Karpas-422 (cell line): ENCODE measurements at regions not wholly inside any gene's neighbourhood (a gene's known extent, or its start where the extent isn't known, plus 50 kb on each side); places are given as distances from the start of the nearest gene placed in this dataset.

ENCODE experiments used
- DNase-seq: peaks from one replicate; pipeline ENCODE4 v3.0.0-alpha.2; 2015
- H2AFZ ChIP-seq: fragments of 200-600 bp; sonication (generic); 2 replicates; pipeline ENCODE4 v1.6.1; 2014; ENCODE audit warnings: antibody characterized with exemption, low read length, mixed read lengths
- H3K27ac ChIP-seq: fragments of 200-600 bp; sonication (generic); 2 replicates; pipeline ENCODE4 v1.5.1; 2014; ENCODE audit warnings: mild to moderate bottlenecking, low read length, moderate library complexity
- H3K27me3 ChIP-seq: fragments of 200-600 bp; sonication (generic); 2 replicates; pipeline ENCODE4 v1.6.1; 2014; ENCODE audit warnings: low read length, mixed read lengths
- H3K36me3 ChIP-seq: fragments of 200-600 bp; sonication (generic); 2 replicates; pipeline ENCODE4 v1.6.1; 2014; ENCODE audit warnings: low read length, mixed read lengths; ENCODE audit not compliant: insufficient read depth
- H3K4me1 ChIP-seq: fragments of 200-600 bp; sonication (generic); 2 replicates; pipeline ENCODE4 v1.6.1; 2014; ENCODE audit warnings: mild to moderate bottlenecking, low read length, mixed read lengths
- H3K4me2 ChIP-seq: fragments of 200-600 bp; sonication (generic); 2 replicates; pipeline ENCODE4 v1.6.1; 2014; ENCODE audit warnings: low read length, low read depth, mild to moderate bottlenecking; ENCODE audit not compliant: poor library complexity, severe bottlenecking
- H3K4me3 ChIP-seq: fragments of 200-600 bp; sonication (generic); 2 replicates; pipeline ENCODE4 v1.5.1; 2014; ENCODE audit warnings: mild to moderate bottlenecking, antibody characterized with exemption, low read length, mixed read lengths
- H3K79me2 ChIP-seq: fragments of 200-600 bp; sonication (generic); 2 replicates; pipeline ENCODE4 v1.6.1; 2014; ENCODE audit warnings: mild to moderate bottlenecking, low read length, mixed read lengths
- H3K9ac ChIP-seq: fragments of 200-600 bp; sonication (generic); 2 replicates; pipeline ENCODE4 v1.6.0; 2014; ENCODE audit warnings: low read length
- H3K9me2 ChIP-seq: fragments of 200-600 bp; sonication (generic), shearing (Covaris generic); replicated peaks from 2 replicates; pipeline ENCODE4 v1.6.0; 2014; ENCODE audit warnings: mild to moderate bottlenecking, low read length, moderate library complexity; ENCODE audit not compliant: insufficient read depth
- H3K9me3 ChIP-seq: fragments of 300-700, 200-600 bp; sonication (generic); 2 replicates; pipeline ENCODE4 v1.6.1; 2014; ENCODE audit warnings: low read length, mixed read lengths
- H4K20me1 ChIP-seq: fragments of 200-600 bp; sonication (generic); 2 replicates; pipeline ENCODE4 v1.6.1; 2014; ENCODE audit warnings: mild to moderate bottlenecking, antibody characterized with exemption, low read length, low read depth; ENCODE audit not compliant: insufficient read depth

- Histone ChIP-seq H4K20me1 (no peaks in the 10 kb centered on the region), H3K27ac (no peak overlapping the region), H3K9me2 (no peaks in the 10 kb centered on the region), H3K4me3 (no peak overlapping the region), H3K79me2 (no peaks in the 10 kb centered on the region), H2AFZ (no peak overlapping the region), H3K4me2 (no peak overlapping the region), H3K27me3 (no peaks in the 10 kb centered on the region), H3K9me3 (no peaks in the 10 kb centered on the region), H3K36me3 (no peaks in the 10 kb centered on the region), H3K4me1 (no peaks in the 10 kb centered on the region), H3K9ac (no peak overlapping the region)
- no peak for DNase-seq
These were observed 98.0 kb upstream of the NCK2 start for GRCh38 chr2:105646774-105647076.

- Histone ChIP-seq H3K9me3 (no peaks in the 10 kb centered on the region), H3K4me1 (no peaks in the 10 kb centered on the region), H3K4me3 (no peak overlapping the region), H3K79me2 (no peaks in the 10 kb centered on the region), H3K36me3 (no peaks in the 10 kb centered on the region), H3K9ac (no peak overlapping the region), H4K20me1 (no peaks in the 10 kb centered on the region), H3K27me3 (no peaks in the 10 kb centered on the region), H2AFZ (no peak overlapping the region), H3K27ac (no peak overlapping the region), H3K9me2 (no peaks in the 10 kb centered on the region), H3K4me2 (no peak overlapping the region)
- DNase-seq, result no peak
These were observed 98.6 kb upstream of the NCK2 start for GRCh38 chr2:105645938-105646773.

- no peak overlapping the region for H3K4me3 ChIP-seq
- no peaks in the 10 kb centered on the region for H3K79me2 ChIP-seq
- no peaks in the 10 kb centered on the region for H3K27me3 ChIP-seq
- H3K9me3 ChIP-seq, result no peaks in the 10 kb centered on the region
- no peaks in the 10 kb centered on the region for H3K4me1 ChIP-seq
- no peaks in the 10 kb centered on the region for H4K20me1 ChIP-seq
- H2AFZ ChIP-seq, result no peak overlapping the region
- DNase-seq, result no peak
- no peak overlapping the region for H3K27ac ChIP-seq
- H3K4me2 ChIP-seq, result no peak overlapping the region
- H3K9me2 ChIP-seq, result no peaks in the 10 kb centered on the region
- H3K36me3 ChIP-seq, result no peaks in the 10 kb centered on the region
- no peak overlapping the region for H3K9ac ChIP-seq
These were observed 99.4 kb upstream of the NCK2 start for GRCh38 chr2:105645031-105645937.

- H4K20me1 ChIP-seq, result no peaks in the 10 kb centered on the region
- no peaks in the 10 kb centered on the region for H3K9me2 ChIP-seq
- H2AFZ ChIP-seq, result no peak overlapping the region
- no peak overlapping the region for H3K27ac ChIP-seq
- no peak for DNase-seq
- H3K27me3 ChIP-seq, result no peaks in the 10 kb centered on the region
- no peak overlapping the region for H3K4me2 ChIP-seq
- no peaks in the 10 kb centered on the region for H3K36me3 ChIP-seq
- no peaks in the 10 kb centered on the region for H3K4me1 ChIP-seq
- H3K4me3 ChIP-seq, result no peak overlapping the region
- H3K79me2 ChIP-seq, result no peaks in the 10 kb centered on the region
- no peaks in the 10 kb centered on the region for H3K9me3 ChIP-seq
- no peak overlapping the region for H3K9ac ChIP-seq
These were observed 100.3 kb upstream of the NCK2 start for GRCh38 chr2:105644174-105644980.

GRCh38 chr2:105643405-105644173, 101.1 kb upstream of the NCK2 start:
- no peaks in the 10 kb centered on the region for H4K20me1 ChIP-seq
- H3K27me3 ChIP-seq, result no peaks in the 10 kb centered on the region
- no peak for DNase-seq
- no peak overlapping the region for H3K4me2 ChIP-seq
- no peak overlapping the region for H3K9ac ChIP-seq
- H3K36me3 ChIP-seq, result no peaks in the 10 kb centered on the region
- H3K27ac ChIP-seq, result no peak overlapping the region
- no peaks in the 10 kb centered on the region for H3K9me3 ChIP-seq
- H3K4me1 ChIP-seq, result no peaks in the 10 kb centered on the region
- H2AFZ ChIP-seq, result no peak overlapping the region
- no peaks in the 10 kb centered on the region for H3K79me2 ChIP-seq
- H3K9me2 ChIP-seq, result no peaks in the 10 kb centered on the region
- no peak overlapping the region for H3K4me3 ChIP-seq

GRCh38 chr2:105641389-105641811, 103.3 kb upstream of the NCK2 start:
- no peak overlapping the region for H3K9ac ChIP-seq

GRCh38 chr2:105640246-105640645, 104.5 kb upstream of the NCK2 start:
- no peak for DNase-seq
- Histone ChIP-seq H3K79me2 (no peaks in the 10 kb centered on the region), H3K9me2 (no peaks in the 10 kb centered on the region), H4K20me1 (no peaks in the 10 kb centered on the region), H2AFZ (no peak overlapping the region), H3K9me3 (no peaks in the 10 kb centered on the region), H3K27ac (no peak overlapping the region), H3K4me3 (no peak overlapping the region), H3K4me2 (no peak overlapping the region), H3K27me3 (no peaks in the 10 kb centered on the region), H3K4me1 (no peaks in the 10 kb centered on the region), H3K36me3 (no peaks in the 10 kb centered on the region), H3K9ac (no peak overlapping the region)

More at GRCh38 chr2:105641389-105641811, 103.3 kb upstream of the NCK2 start:
- Histone ChIP-seq H3K4me1 (no peaks in the 10 kb centered on the region), H2AFZ (no peak overlapping the region), H3K4me3 (no peak overlapping the region), H3K36me3 (no peaks in the 10 kb centered on the region), H3K4me2 (no peak overlapping the region), H3K9me2 (no peaks in the 10 kb centered on the region), H3K27me3 (no peaks in the 10 kb centered on the region), H3K9me3 (no peaks in the 10 kb centered on the region), H3K79me2 (no peaks in the 10 kb centered on the region), H4K20me1 (no peaks in the 10 kb centered on the region), H3K27ac (no peak overlapping the region)
- DNase-seq, result no peak
